Muscle layer of colon (tissue), 2 donors: ENCODE measurements at regions not wholly inside any gene's neighbourhood (a gene's known extent, or its start where the extent isn't known, plus 50 kb on each side); places are given as distances from the start of the nearest gene placed in this dataset.

Experiments
- H3K27ac ChIP-seq: one replicate; pipeline ENCODE4 v1.7.0; 2013; ENCODE audit warnings: low read depth, mild to moderate bottlenecking, low read length, moderate library complexity
- H3K27me3 ChIP-seq, 2 donors: one replicate each; pipeline ENCODE4 v1.7.0; 2013; ENCODE audit warnings: low read length in 2 of 2, mild to moderate bottlenecking in 2 of 2; ENCODE audit not compliant: insufficient read depth in 2 of 2, control insufficient read depth in 1 of 2
- H3K36me3 ChIP-seq: one replicate; pipeline ENCODE4 v1.7.0; 2013; ENCODE audit warnings: mild to moderate bottlenecking, low read length; ENCODE audit not compliant: insufficient read depth
- H3K4me1 ChIP-seq: one replicate; pipeline ENCODE4 v1.7.0; 2013; ENCODE audit warnings: mild to moderate bottlenecking, low read length; ENCODE audit not compliant: insufficient read depth
- H3K4me3 ChIP-seq, 2 donors: one replicate each; pipeline ENCODE4 v1.7.0; 2013; ENCODE audit warnings: low read length in 2 of 2, low read depth in 1 of 2, mild to moderate bottlenecking in 1 of 2, moderate library complexity in 1 of 2
- H3K9ac ChIP-seq: one replicate; pipeline ENCODE4 v1.7.0; 2013; ENCODE audit warnings: low read length
- H3K9me3 ChIP-seq: one replicate; pipeline ENCODE4 v1.7.0; 2013; ENCODE audit warnings: mild to moderate bottlenecking, low read length
- donor health status: abdominal sarcoma.
- donor health status: Adenocarcinoma of cecum.

DNA sequence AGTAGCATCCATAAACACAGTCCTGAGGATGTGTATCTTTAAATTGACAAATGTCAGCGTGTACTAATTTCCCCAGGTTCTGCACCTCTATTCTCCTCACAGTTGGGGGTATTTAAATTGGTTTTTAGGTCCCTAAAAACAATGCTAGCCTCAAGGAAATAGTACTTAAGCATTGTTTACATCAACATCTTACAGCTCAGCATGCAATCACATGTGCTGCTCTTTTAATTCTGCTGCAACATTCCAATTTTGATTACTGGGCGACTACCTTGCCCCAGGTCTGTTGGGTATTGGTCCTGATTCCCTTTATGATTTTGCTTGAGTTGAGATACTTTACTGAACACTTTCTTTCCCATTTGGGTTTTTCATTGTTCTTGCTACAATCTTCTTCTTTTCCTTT, 616.6 kb downstream of the CCER1 start:
- H3K4me3 ChIP-seq = no peak overlapping the region
- no peaks in the 10 kb centered on the region for H3K9me3 ChIP-seq
- H3K4me1 ChIP-seq = no peaks in the 10 kb centered on the region
- no peak overlapping the region for H3K27ac ChIP-seq
- no peak overlapping the region for H3K9ac ChIP-seq
- H3K36me3 ChIP-seq = no peaks in the 10 kb centered on the region
- no peaks in the 10 kb centered on the region for H3K27me3 ChIP-seq

DNA sequence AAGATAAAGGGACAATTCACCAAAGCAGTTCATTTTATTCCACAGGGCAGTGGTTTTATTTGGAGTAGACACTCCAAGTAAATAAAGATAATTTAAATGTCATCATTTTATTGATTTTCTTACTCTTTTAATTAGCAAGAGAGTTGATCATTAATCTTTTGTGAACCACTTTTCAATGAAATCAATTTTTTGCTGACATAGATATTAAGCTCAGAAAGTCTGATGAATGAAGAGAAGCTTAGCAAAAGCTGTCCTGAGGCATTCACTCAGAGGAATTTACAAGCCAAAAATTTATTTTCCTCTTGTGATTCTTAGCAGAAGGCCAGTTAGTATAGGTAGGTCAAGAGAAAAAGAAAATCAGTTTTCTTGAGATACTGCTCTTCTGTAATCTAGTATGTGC, 618.0 kb downstream of the CCER1 start:
- no peak overlapping the region for H3K4me3 ChIP-seq
- no peaks in the 10 kb centered on the region for H3K4me1 ChIP-seq
- H3K36me3 ChIP-seq = no peaks in the 10 kb centered on the region
- H3K27ac ChIP-seq = no peak overlapping the region
- no peak overlapping the region for H3K9ac ChIP-seq
- no peaks in the 10 kb centered on the region for H3K27me3 ChIP-seq
- no peaks in the 10 kb centered on the region for H3K9me3 ChIP-seq

DNA sequence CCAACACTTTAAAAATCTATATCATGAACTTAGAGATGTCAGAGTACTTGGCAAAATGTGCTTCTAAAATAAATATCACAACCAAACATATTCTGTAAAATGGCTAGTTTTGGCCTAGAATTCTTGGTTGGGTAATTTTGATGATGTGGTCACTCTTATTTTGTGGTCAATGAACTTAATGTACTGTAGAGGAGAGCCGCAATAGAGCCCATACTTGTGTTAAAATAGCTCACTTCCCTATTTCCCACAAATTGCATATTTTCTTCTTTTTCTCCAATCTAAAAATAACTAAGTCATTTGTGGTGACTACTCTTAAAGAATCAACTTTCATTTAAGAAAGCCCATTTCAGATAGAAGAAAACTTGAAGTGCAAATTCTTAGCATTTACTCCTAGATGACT, 619.4 kb downstream of the CCER1 start:
- H3K4me3 ChIP-seq = no peak overlapping the region
- no peaks in the 10 kb centered on the region for H3K27me3 ChIP-seq
- H3K27ac ChIP-seq = no peak overlapping the region
- H3K4me1 ChIP-seq = no peaks in the 10 kb centered on the region
- no peaks in the 10 kb centered on the region for H3K9me3 ChIP-seq
- no peaks in the 10 kb centered on the region for H3K36me3 ChIP-seq
- H3K9ac ChIP-seq = no peak overlapping the region

DNA sequence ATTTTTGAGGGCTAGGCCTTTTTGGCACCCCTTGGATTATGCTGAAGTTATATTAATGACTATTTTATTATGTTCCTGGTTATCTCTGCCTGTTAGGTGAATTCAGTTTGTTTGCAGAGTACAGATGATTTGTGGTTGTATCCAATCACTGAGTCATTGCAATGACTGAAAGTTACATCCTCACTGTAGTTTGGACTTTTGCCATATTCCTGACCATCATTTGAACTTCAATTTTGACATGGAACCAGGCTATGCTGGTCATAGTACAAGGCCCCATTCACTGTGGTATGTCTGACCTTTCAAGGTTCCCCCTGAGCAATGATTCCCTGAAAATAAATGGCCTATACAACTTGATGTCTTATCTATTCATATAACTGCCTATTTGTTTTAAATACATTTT, 621.0 kb downstream of the CCER1 start:
- Histone ChIP-seq H3K9me3 (no peaks in the 10 kb centered on the region), H3K36me3 (no peaks in the 10 kb centered on the region), H3K4me3 (no peak overlapping the region), H3K27ac (no peak overlapping the region), H3K27me3 (no peaks in the 10 kb centered on the region), H3K4me1 (no peaks in the 10 kb centered on the region), H3K9ac (no peak overlapping the region)

DNA sequence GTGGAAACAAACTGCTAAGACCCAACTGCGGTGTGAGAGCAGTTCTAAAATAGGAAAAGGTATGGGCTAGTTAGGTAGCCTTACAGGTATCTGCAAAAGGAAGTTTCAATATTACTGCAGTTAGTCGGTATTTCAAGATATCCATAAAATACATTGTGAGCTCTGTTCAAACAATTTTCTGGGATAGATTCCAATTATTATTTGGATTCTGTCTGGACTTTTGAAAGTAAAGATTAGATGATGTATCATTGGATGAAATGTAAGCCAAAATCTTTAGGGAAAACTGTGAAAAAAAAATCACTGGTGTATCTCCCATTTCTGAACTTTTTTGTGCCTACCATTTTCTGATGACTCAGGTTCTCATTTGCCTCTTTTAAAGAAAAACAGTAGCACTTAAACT, 621.6 kb downstream of the CCER1 start:
- H3K27ac ChIP-seq = no peak overlapping the region
- no peaks in the 10 kb centered on the region for H3K27me3 ChIP-seq
- H3K4me1 ChIP-seq = no peaks in the 10 kb centered on the region
- H3K9me3 ChIP-seq = no peaks in the 10 kb centered on the region
- no peak overlapping the region for H3K4me3 ChIP-seq
- no peaks in the 10 kb centered on the region for H3K36me3 ChIP-seq
- no peak overlapping the region for H3K9ac ChIP-seq

DNA sequence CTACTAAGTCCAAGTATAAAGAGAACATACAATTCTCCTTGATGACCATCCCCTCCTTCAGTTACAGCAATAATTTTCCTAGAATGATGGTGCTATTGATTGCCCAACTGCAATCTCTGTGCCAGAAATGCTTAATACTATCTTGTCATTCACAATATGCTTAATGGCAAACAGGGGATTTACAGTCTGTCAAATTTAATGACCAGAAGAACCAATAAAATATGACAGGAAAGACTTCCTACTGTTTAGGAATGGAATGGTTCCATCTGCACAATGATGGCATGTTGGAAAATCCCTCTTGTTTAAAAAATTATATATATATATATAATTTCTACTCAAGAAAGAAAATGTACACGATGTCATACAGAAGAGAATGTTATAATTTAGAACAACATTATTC, 623.2 kb downstream of the CCER1 start:
- H3K4me1 ChIP-seq = no peaks in the 10 kb centered on the region
- no peak overlapping the region for H3K4me3 ChIP-seq
- H3K9ac ChIP-seq = no peak overlapping the region
- H3K9me3 ChIP-seq = no peaks in the 10 kb centered on the region
- no peak overlapping the region for H3K27ac ChIP-seq
- H3K36me3 ChIP-seq = no peaks in the 10 kb centered on the region
- H3K27me3 ChIP-seq = no peaks in the 10 kb centered on the region

DNA sequence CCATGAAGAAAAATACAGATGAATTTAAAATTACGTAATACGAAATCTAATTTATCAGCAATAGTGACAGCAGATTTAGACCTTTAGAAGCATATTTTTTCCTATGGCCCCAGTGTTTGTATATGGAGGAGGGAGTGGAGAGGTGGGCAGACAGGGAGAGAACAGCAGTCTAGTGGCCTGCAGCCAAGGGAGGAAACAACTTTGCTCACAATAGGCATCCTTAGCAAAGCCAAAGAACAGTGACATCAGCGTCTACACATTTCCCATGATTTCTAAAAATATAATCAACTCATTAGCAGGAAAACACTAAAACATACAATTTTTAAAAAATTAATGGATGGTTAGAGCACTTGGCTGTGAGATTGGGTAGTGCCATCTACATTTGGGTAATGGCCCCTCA, 622.6 kb upstream of the ATP2B1 start:
- H3K4me1 ChIP-seq = no peaks in the 10 kb centered on the region
- no peaks in the 10 kb centered on the region for H3K27me3 ChIP-seq
- H3K27ac ChIP-seq = no peak overlapping the region
- no peaks in the 10 kb centered on the region for H3K9me3 ChIP-seq
- no peaks in the 10 kb centered on the region for H3K36me3 ChIP-seq
- no peak overlapping the region for H3K4me3 ChIP-seq
- H3K9ac ChIP-seq = no peak overlapping the region

DNA sequence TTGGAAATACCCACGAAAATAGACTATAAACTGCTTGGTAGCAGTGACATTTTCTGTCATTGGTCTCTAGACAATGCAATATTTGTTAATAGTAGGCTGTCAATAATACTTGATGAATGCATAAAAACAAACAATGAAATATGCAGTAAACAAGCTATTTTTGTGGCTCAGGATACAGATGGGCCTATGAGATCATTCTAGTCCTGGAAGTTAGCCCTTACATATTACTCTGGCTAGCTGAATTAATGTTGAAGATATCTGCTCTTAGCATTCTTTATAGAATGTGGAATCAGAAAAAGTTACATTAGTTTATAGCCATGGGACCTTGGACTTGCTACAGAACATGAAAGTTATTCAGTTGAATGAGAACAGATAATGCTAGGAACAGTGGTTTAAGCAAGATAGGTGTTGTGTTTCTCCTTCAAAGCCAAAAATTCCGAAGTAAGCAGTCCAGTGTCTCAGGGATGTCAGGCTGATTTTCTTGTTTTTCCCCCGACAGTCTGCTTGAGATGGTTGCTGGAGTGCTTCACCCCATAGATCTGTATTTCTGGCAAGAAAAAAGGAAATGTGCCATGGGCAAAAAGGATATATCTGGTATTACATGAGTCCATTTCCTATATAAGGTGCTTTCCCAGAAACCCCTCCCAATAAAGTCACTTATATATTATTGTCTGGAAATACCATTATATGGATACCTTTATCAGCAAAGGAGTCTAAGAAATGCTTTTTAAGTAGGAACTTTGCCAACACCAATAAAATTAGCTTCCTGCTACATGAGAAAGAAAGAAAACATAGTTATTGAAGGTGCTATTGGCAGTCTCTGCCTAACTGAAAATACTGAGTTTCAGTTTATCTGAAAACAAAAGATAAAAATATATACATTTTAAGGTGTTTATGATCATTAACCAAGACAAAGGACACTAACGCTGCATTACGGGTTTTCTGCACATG, 619.4 kb upstream of the ATP2B1 start:
- Histone ChIP-seq H3K36me3 (no peaks in the 10 kb centered on the region), H3K4me3 (no peak overlapping the region), H3K4me1 (no peaks in the 10 kb centered on the region), H3K27ac (no peak overlapping the region), H3K9me3 (no peaks in the 10 kb centered on the region), H3K27me3 (no peaks in the 10 kb centered on the region), H3K9ac (no peak overlapping the region)

DNA sequence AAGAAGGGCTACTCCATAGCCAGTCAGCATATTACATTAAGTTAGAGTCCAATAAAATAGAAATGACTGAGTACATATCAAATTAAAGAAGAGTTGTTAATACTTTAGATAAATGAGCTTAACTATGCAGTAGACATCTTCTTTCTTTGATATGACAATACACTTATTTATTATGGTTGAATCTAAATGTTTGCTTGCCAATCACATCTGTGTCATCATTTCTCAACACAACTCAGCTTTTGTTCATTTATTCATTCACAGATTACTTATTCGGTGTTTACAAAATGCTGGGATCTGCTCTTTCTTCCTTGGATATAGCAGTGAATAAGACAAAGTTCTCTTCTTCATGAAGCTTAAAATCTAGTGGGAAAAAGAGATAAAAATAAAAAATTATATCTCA, 614.6 kb upstream of the ATP2B1 start:
- Histone ChIP-seq H3K27me3 (no peaks in the 10 kb centered on the region), H3K27ac (no peak overlapping the region), H3K9me3 (no peaks in the 10 kb centered on the region), H3K9ac (no peak overlapping the region), H3K4me1 (no peaks in the 10 kb centered on the region), H3K36me3 (no peaks in the 10 kb centered on the region), H3K4me3 (no peak overlapping the region)

DNA sequence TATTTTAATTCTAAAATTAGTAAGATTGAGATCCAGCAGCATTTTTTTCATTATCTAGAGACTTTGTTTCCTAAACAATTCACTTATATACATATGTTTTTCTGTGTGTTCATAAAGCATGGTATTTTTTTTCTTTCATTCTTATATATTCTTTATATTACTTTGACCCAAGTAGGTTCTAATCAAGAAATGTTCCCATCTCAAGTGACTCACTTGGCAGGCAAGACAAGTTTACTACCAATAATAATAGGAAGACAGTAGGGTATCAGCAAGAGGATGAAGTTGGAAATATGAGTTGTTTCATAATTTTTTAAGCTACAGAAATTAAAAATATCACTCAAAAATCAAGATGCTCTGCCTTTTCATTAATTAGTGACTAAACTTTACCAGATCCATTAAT, 613.4 kb upstream of the ATP2B1 start:
- Histone ChIP-seq H3K27me3 (no peaks in the 10 kb centered on the region), H3K9me3 (no peaks in the 10 kb centered on the region), H3K9ac (no peak overlapping the region)

DNA sequence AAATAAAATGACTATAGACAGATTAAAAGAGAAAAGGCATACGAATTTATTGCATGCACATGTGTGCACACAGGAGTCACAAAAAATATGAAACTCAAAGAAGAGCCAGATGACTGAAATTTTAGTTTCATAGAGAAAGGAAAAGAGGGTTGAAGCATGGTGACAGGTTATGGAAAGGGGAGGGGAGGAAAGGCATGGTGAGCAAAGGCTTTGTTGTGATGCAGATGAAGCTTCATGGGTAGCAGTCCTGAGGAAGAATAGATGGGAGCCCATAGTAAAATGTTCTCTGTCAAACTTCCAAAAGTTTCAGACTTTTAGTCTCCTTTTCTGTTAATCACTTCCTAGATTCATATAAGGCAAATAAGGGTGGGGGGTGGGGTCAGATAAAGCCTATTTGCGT, 612.7 kb upstream of the ATP2B1 start:
- no peaks in the 10 kb centered on the region for H3K4me1 ChIP-seq
- H3K9me3 ChIP-seq = no peaks in the 10 kb centered on the region
- no peak overlapping the region for H3K9ac ChIP-seq
- H3K27me3 ChIP-seq = no peaks in the 10 kb centered on the region
- H3K36me3 ChIP-seq = no peaks in the 10 kb centered on the region
- no peak overlapping the region for H3K4me3 ChIP-seq
- H3K27ac ChIP-seq = no peak overlapping the region

More for the DNA sequence above, 613.4 kb upstream of the ATP2B1 start:
- no peak overlapping the region for H3K4me3 ChIP-seq
- H3K27ac ChIP-seq = no peak overlapping the region
- no peaks in the 10 kb centered on the region for H3K4me1 ChIP-seq
- no peaks in the 10 kb centered on the region for H3K36me3 ChIP-seq

DNA sequence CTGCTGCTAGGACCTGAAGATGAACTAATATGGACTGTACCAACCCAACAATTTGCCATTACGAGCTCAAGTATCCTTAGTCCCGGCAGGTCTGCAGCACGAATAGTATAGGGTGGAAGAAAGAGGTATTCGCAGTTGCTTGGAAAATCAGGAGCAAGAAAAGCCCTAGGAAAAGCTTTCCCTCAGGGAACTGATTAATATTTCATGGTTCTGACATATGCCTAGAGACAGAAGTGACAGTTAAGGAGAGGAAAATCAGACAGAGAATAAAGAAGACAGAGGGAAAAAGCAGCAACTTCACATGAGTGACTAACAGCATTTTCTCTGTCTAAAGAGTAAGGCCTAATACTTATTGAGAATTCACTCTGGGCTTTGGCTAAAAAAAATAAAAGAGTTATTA, 602.9 kb upstream of the ATP2B1 start:
- Histone ChIP-seq H3K36me3 (no peaks in the 10 kb centered on the region), H3K27me3 (no peaks in the 10 kb centered on the region), H3K4me1 (no peaks in the 10 kb centered on the region), H3K27ac (no peak overlapping the region), H3K9me3 (no peaks in the 10 kb centered on the region), H3K9ac (no peak overlapping the region), H3K4me3 (no peak overlapping the region)
